GM19455 (cell line): ENCODE measurements at regions not wholly inside any gene's neighbourhood (a gene's known extent, or its start where the extent isn't known, plus 50 kb on each side); places are given as distances from the start of the nearest gene placed in this dataset.
"Not testable (repeated sequence)": the region's sequence is repeated elsewhere in the genome, so short reads cannot be mapped to it uniquely, and the experiment has no call there.

Source experiments
- ATAC-seq: cut with Tn5 transposase; IDR thresholded peaks from one replicate; pipeline ENCODE4 v1.9.1; 2021; ENCODE audit not compliant: unreplicated experiment

- peak; percentile 70 for ATAC-seq
Measured at GRCh38 chr2:142286618-142287017, 155.8 kb upstream of the LRP1B start.

GRCh38 chr2:142285480-142285879, 154.7 kb upstream of the LRP1B start:
- no peak for ATAC-seq

- ATAC-seq, result not testable (repeated sequence)
Measured at GRCh38 chr2:142284336-142284735, 153.5 kb upstream of the LRP1B start.

- ATAC-seq, result no peak
Measured at GRCh38 chr2:142280831-142281230, 150.0 kb upstream of the LRP1B start.

GRCh38 chr2:142270990-142271389, 140.2 kb upstream of the LRP1B start:
- no peak for ATAC-seq

- ATAC-seq, result no peak
Measured at GRCh38 chr2:142270291-142270690, 139.5 kb upstream of the LRP1B start.

- no peak for ATAC-seq
Measured at GRCh38 chr2:142259356-142259755, 128.5 kb upstream of the LRP1B start.

GRCh38 chr2:142254031-142254430, 123.2 kb upstream of the LRP1B start:
- ATAC-seq, result no peak

GRCh38 chr2:142241016-142241415, 110.2 kb upstream of the LRP1B start:
- no peak for ATAC-seq

GRCh38 chr2:142236181-142236580, 105.4 kb upstream of the LRP1B start:
- ATAC-seq, result no peak

GRCh38 chr2:142234741-142235140, 103.9 kb upstream of the LRP1B start:
- ATAC-seq, result no peak

GRCh38 chr2:142223309-142223708, 92.5 kb upstream of the LRP1B start:
- ATAC-seq, result no peak

- no peak for ATAC-seq
Measured at GRCh38 chr2:142222715-142223114, 91.9 kb upstream of the LRP1B start.

- no peak for ATAC-seq
Measured at GRCh38 chr2:142220901-142221300, 90.1 kb upstream of the LRP1B start.

- no peak for ATAC-seq
Measured at GRCh38 chr2:142220239-142220638, 89.4 kb upstream of the LRP1B start.

- no peak for ATAC-seq
Measured at GRCh38 chr2:142218471-142218870, 87.7 kb upstream of the LRP1B start.

- no peak for ATAC-seq
Measured at GRCh38 chr2:142217804-142218203, 87.0 kb upstream of the LRP1B start.

GRCh38 chr2:142200062-142200461, 69.2 kb upstream of the LRP1B start:
- ATAC-seq, result no peak

- ATAC-seq, result no peak
Measured at GRCh38 chr2:142199073-142199472, 68.3 kb upstream of the LRP1B start.

GRCh38 chr2:142190805-142191204, 60.0 kb upstream of the LRP1B start:
- ATAC-seq, result no peak

GRCh38 chr2:142189501-142189900, 58.7 kb upstream of the LRP1B start:
- ATAC-seq, result no peak

GRCh38 chr2:142188562-142188961, 57.7 kb upstream of the LRP1B start:
- ATAC-seq, result no peak

GRCh38 chr2:142180820-142181533, 50.2 kb upstream of the LRP1B start:
- ATAC-seq, result no peak
